GM23338 (cell line): ENCODE measurements at regions not wholly inside any gene's neighbourhood (a gene's known extent, or its start where the extent isn't known, plus 50 kb on each side); places are given as distances from the start of the nearest gene placed in this dataset.

Experiments
- ATAC-seq: fragments of 200-7000 bp; cut with Tn5 transposase; 3 replicates; pipeline ENCODE4 v1.9.1; 2020
- DNase-seq: peaks from one replicate; pipeline ENCODE4 v3.0.0-alpha.2; 2015; ENCODE audit warnings: low spot score
- H2AFZ ChIP-seq: fragments of 200-600 bp; sonication (generic); 2 replicates; pipeline ENCODE4 v1.8.0; 2016; ENCODE audit warnings: antibody characterized with exemption, mild to moderate bottlenecking, moderate library complexity
- H3F3A ChIP-seq: fragments of 200-600 bp; sonication (generic); replicated peaks from 2 replicates; pipeline ENCODE4 v1.8.0; 2017; ENCODE audit warnings: antibody characterized with exemption, mixed run types, low read depth
- H3K27ac ChIP-seq: fragments of 200-600 bp; sonication (generic); 2 replicates; pipeline ENCODE4 v1.6.1; 2016; ENCODE audit warnings: low read depth
- H3K27me3 ChIP-seq: fragments of 200-600 bp; sonication (generic); 2 replicates; pipeline ENCODE4 v1.8.0; 2016; ENCODE audit warnings: mild to moderate bottlenecking, mixed run types, moderate library complexity; ENCODE audit not compliant: insufficient read depth
- H3K36me3 ChIP-seq: fragments of 200-600 bp; sonication (generic); 2 replicates; pipeline ENCODE4 v1.8.0; 2016; ENCODE audit warnings: mild to moderate bottlenecking; ENCODE audit not compliant: insufficient read depth
- H3K4me1 ChIP-seq: fragments of 200-600 bp; sonication (generic); 2 replicates; pipeline ENCODE4 v1.8.0; 2016; ENCODE audit warnings: mild to moderate bottlenecking, moderate library complexity; ENCODE audit not compliant: insufficient read depth
- H3K4me2 ChIP-seq: fragments of 200-600 bp; sonication (generic); 2 replicates; pipeline ENCODE4 v1.7.1; 2017; ENCODE audit warnings: mixed run types
- H3K4me3 ChIP-seq: fragments of 200-600 bp; sonication (generic); 2 replicates; pipeline ENCODE4 v1.6.1; 2016; ENCODE audit warnings: mixed run types
- H3K79me2 ChIP-seq: fragments of 200-600 bp; sonication (generic); replicated peaks from 2 replicates; pipeline ENCODE4 v1.8.0; 2017; ENCODE audit warnings: mild to moderate bottlenecking; ENCODE audit not compliant: insufficient read depth
- H3K9me2 ChIP-seq: fragments of 200-600 bp; sonication (generic); 2 replicates; pipeline ENCODE4 v1.8.0; 2017; ENCODE audit not compliant: insufficient read depth
- H4K20me1 ChIP-seq: fragments of 200-600 bp; sonication (generic); replicated peaks from 2 replicates; pipeline ENCODE4 v1.8.0; 2017; ENCODE audit warnings: mild to moderate bottlenecking; ENCODE audit not compliant: insufficient read depth
- H3K27ac Mint-ChIP-seq: 2 replicates; pipeline ENCODE4 v1.8.0; 2020; ENCODE audit warnings: inconsistent platforms, mild to moderate bottlenecking, moderate library complexity, mixed read lengths
- H3K27me3 Mint-ChIP-seq: 3 replicates; pipeline ENCODE4 v1.8.0; 2022; ENCODE audit warnings: low read depth, mild to moderate bottlenecking, moderate library complexity, mixed read lengths, inconsistent platforms; ENCODE audit not compliant: insufficient read depth, poor library complexity
- H3K36me3 Mint-ChIP-seq: 3 replicates; pipeline ENCODE4 v1.8.0; 2021; ENCODE audit warnings: low read depth, mild to moderate bottlenecking, inconsistent platforms, moderate library complexity, mixed read lengths
- H3K4me1 Mint-ChIP-seq: 3 replicates; pipeline ENCODE4 v1.8.0; 2020; ENCODE audit warnings: mild to moderate bottlenecking, inconsistent platforms, mixed read lengths
- H3K4me3 Mint-ChIP-seq: 3 replicates; pipeline ENCODE4 v1.8.0; 2021; ENCODE audit warnings: moderate library complexity, mild to moderate bottlenecking, inconsistent platforms, mixed read lengths
- H3K9me3 Mint-ChIP-seq: 3 replicates; pipeline ENCODE4 v1.8.0; 2020; ENCODE audit warnings: moderate library complexity, mild to moderate bottlenecking, inconsistent platforms, mixed read lengths
- CREB1 ChIP-seq: fragments of 250-450 bp; sonication (Bioruptor Pico); IDR thresholded peaks from 2 replicates; pipeline ENCODE4 v1.5.0; 2020; ENCODE audit warnings: low read depth, mild to moderate bottlenecking, moderate library complexity
- EZH2 ChIP-seq: fragments of 200-600 bp; sonication (generic); IDR thresholded peaks from one replicate; pipeline ENCODE4 v1.8.0; 2017; ENCODE audit warnings: antibody characterized with exemption, mild to moderate bottlenecking, low read depth; ENCODE audit not compliant: unreplicated experiment
- JUNB ChIP-seq: IDR thresholded peaks from one replicate; pipeline ENCODE4 v1.6.1; 2016; ENCODE audit warnings: antibody characterized with exemption; ENCODE audit not compliant: unreplicated experiment
- STAT1 ChIP-seq: IDR thresholded peaks from one replicate; pipeline ENCODE4 v1.6.1; 2016; ENCODE audit warnings: antibody characterized with exemption; ENCODE audit not compliant: unreplicated experiment
- TF ChIP-seq, protein P1 (sequence below), 2 experiments: fragments of 200-600 bp in 1 of 2; sonication (generic) in 1 of 2; conservative IDR thresholded peaks; 2 replicates each; pipeline versions ENCODE4 v1.5.1 to v1.6.1; 2016 to 2017; ENCODE audit warnings: antibody characterized with exemption in 2 of 2, low read depth in 2 of 2, mild to moderate bottlenecking in 2 of 2, moderate library complexity in 1 of 2
- TF ChIP-seq, protein P2 (sequence below): fragments of 250-450 bp; sonication (Bioruptor Pico); IDR thresholded peaks from 2 replicates; pipeline ENCODE4 v1.5.0; 2020; ENCODE audit warnings: mild to moderate bottlenecking, moderate library complexity
- TF ChIP-seq, protein P3 (sequence below): IDR thresholded peaks from one replicate; pipeline ENCODE4 v1.6.1; 2018; ENCODE audit warnings: antibody characterized with exemption; ENCODE audit not compliant: unreplicated experiment

DNA sequence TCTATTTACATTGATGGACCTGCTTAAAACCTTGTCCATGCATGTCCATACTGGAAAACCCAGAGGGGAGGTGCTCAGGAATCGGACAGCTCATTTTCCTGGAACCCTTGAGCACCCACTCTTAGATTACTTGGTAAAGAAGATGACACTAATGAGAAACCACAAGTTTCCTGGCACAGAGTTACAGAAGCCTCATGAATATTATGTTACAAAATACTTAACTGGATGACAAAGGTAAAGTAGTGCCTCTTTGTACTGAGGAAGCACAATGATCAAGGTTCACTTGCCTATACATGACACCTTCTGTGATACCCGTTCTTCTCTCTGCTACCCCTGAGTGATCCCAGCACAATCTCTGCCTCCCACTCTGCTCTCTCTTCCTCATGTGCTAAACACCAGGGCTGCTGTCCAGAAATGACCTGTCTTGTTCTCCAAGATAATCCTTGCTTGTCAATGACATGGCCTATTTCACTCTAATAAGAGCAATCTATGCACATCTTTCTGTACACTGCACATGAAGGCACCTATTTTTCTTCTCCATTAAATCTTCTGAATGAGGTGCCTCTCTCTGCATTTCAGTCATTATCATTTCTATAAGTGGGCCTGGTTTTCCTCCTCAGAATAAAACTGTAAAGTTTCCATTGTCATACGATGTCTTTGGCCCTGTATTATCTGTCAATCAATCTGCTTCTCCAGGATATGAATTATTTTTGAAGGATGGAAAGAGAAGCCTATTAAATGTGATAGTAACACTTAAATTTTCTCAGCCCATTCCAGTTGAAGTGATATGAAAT is 684.0 kb upstream of the ACO1 start (continued):
- TF ChIP-seq, protein P1, sequence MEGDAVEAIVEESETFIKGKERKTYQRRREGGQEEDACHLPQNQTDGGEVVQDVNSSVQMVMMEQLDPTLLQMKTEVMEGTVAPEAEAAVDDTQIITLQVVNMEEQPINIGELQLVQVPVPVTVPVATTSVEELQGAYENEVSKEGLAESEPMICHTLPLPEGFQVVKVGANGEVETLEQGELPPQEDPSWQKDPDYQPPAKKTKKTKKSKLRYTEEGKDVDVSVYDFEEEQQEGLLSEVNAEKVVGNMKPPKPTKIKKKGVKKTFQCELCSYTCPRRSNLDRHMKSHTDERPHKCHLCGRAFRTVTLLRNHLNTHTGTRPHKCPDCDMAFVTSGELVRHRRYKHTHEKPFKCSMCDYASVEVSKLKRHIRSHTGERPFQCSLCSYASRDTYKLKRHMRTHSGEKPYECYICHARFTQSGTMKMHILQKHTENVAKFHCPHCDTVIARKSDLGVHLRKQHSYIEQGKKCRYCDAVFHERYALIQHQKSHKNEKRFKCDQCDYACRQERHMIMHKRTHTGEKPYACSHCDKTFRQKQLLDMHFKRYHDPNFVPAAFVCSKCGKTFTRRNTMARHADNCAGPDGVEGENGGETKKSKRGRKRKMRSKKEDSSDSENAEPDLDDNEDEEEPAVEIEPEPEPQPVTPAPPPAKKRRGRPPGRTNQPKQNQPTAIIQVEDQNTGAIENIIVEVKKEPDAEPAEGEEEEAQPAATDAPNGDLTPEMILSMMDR (conservative IDR thresholded peaks at IDR 0.05; ENCODE audit: low read depth in 2 of 2), result no peak
- TF ChIP-seq JUNB (no peak), STAT1 (no peak)

DNA sequence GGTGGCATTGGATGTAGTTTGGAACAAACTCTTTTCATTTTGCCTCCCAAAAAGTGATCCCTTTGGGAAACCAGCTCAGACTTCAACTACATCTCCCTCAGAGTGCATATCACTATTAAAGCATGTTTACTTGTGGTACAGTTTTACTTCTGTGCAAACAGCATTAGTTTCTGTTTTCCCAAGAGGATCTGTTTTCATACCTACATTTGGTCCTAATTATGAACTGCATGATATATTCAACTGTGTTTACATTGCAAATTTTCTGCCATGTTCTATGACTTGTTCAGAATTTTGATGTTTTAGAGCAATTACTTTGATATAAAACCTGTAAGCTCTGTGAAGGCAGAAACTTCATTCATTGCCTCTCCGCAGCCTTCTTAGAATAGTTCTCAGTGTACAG is 681.5 kb upstream of the ACO1 start:
- Mint-ChIP-seq H3K27ac (no peak overlapping the region), H3K36me3 (peaks cover 3% of the 10 kb centered on the region; the same call in 1 of the 3 replicates), H3K27me3 (no peaks in the 10 kb centered on the region), H3K4me3 (no peak overlapping the region), H3K9me3 (peaks cover 3% of the 10 kb centered on the region; the same call in 1 of the 3 replicates), H3K4me1 (no peaks in the 10 kb centered on the region)
- no peaks in the 10 kb centered on the region for H4K20me1 ChIP-seq
- no peaks in the 10 kb centered on the region for H3K27me3 ChIP-seq
- no peaks in the 10 kb centered on the region for H3F3A ChIP-seq
- H3K4me3 ChIP-seq, result no peak overlapping the region
- DNase-seq (no peak), ATAC-seq (no peak)
- H3K9me2 ChIP-seq, result no peaks in the 10 kb centered on the region
- no peak overlapping the region for H3K4me2 ChIP-seq
- no peaks in the 10 kb centered on the region for H3K79me2 ChIP-seq
- no peak overlapping the region for H3K27ac ChIP-seq
- TF ChIP-seq, protein P1 (conservative IDR thresholded peaks at IDR 0.05; ENCODE audit: low read depth in 2 of 2), result no peak
- TF ChIP-seq STAT1 (no peak), EZH2 (no peak), CREB1 (no peak)
- TF ChIP-seq, protein P2, sequence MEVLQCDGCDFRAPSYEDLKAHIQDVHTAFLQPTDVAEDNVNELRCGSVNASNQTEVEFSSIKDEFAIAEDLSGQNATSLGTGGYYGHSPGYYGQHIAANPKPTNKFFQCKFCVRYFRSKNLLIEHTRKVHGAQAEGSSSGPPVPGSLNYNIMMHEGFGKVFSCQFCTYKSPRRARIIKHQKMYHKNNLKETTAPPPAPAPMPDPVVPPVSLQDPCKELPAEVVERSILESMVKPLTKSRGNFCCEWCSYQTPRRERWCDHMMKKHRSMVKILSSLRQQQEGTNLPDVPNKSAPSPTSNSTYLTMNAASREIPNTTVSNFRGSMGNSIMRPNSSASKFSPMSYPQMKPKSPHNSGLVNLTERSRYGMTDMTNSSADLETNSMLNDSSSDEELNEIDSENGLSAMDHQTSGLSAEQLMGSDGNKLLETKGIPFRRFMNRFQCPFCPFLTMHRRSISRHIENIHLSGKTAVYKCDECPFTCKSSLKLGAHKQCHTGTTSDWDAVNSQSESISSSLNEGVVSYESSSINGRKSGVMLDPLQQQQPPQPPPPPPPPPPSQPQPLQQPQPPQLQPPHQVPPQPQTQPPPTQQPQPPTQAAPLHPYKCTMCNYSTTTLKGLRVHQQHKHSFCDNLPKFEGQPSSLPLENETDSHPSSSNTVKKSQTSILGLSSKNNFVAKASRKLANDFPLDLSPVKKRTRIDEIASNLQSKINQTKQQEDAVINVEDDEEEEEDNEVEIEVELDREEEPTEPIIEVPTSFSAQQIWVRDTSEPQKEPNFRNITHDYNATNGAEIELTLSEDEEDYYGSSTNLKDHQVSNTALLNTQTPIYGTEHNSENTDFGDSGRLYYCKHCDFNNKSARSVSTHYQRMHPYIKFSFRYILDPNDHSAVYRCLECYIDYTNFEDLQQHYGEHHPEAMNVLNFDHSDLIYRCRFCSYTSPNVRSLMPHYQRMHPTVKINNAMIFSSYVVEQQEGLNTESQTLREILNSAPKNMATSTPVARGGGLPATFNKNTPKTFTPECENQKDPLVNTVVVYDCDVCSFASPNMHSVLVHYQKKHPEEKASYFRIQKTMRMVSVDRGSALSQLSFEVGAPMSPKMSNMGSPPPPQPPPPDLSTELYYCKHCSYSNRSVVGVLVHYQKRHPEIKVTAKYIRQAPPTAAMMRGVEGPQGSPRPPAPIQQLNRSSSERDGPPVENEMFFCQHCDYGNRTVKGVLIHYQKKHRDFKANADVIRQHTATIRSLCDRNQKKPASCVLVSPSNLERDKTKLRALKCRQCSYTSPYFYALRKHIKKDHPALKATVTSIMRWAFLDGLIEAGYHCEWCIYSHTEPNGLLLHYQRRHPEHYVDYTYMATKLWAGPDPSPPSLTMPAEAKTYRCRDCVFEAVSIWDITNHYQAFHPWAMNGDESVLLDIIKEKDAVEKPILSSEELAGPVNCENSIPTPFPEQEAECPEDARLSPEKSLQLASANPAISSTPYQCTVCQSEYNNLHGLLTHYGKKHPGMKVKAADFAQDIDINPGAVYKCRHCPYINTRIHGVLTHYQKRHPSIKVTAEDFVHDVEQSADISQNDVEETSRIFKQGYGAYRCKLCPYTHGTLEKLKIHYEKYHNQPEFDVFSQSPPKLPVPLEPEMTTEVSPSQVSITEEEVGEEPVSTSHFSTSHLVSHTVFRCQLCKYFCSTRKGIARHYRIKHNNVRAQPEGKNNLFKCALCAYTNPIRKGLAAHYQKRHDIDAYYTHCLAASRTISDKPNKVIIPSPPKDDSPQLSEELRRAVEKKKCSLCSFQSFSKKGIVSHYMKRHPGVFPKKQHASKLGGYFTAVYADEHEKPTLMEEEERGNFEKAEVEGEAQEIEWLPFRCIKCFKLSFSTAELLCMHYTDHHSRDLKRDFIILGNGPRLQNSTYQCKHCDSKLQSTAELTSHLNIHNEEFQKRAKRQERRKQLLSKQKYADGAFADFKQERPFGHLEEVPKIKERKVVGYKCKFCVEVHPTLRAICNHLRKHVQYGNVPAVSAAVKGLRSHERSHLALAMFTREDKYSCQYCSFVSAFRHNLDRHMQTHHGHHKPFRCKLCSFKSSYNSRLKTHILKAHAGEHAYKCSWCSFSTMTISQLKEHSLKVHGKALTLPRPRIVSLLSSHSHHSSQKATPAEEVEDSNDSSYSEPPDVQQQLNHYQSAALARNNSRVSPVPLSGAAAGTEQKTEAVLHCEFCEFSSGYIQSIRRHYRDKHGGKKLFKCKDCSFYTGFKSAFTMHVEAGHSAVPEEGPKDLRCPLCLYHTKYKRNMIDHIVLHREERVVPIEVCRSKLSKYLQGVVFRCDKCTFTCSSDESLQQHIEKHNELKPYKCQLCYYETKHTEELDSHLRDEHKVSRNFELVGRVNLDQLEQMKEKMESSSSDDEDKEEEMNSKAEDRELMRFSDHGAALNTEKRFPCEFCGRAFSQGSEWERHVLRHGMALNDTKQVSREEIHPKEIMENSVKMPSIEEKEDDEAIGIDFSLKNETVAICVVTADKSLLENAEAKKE (CRISPR knock-in tag), result no peak
- TF ChIP-seq, protein P3, sequence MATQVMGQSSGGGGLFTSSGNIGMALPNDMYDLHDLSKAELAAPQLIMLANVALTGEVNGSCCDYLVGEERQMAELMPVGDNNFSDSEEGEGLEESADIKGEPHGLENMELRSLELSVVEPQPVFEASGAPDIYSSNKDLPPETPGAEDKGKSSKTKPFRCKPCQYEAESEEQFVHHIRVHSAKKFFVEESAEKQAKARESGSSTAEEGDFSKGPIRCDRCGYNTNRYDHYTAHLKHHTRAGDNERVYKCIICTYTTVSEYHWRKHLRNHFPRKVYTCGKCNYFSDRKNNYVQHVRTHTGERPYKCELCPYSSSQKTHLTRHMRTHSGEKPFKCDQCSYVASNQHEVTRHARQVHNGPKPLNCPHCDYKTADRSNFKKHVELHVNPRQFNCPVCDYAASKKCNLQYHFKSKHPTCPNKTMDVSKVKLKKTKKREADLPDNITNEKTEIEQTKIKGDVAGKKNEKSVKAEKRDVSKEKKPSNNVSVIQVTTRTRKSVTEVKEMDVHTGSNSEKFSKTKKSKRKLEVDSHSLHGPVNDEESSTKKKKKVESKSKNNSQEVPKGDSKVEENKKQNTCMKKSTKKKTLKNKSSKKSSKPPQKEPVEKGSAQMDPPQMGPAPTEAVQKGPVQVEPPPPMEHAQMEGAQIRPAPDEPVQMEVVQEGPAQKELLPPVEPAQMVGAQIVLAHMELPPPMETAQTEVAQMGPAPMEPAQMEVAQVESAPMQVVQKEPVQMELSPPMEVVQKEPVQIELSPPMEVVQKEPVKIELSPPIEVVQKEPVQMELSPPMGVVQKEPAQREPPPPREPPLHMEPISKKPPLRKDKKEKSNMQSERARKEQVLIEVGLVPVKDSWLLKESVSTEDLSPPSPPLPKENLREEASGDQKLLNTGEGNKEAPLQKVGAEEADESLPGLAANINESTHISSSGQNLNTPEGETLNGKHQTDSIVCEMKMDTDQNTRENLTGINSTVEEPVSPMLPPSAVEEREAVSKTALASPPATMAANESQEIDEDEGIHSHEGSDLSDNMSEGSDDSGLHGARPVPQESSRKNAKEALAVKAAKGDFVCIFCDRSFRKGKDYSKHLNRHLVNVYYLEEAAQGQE, result no peak
- H3K36me3 ChIP-seq, result no peaks in the 10 kb centered on the region
- H2AFZ ChIP-seq, result no peak overlapping the region
- H3K4me1 ChIP-seq, result no peaks in the 10 kb centered on the region
